GM12891 (cell line): ENCODE measurements at regions not wholly inside any gene's neighbourhood (a gene's known extent, or its start where the extent isn't known, plus 50 kb on each side); places are given as distances from the start of the nearest gene placed in this dataset.

ENCODE experiments used
- POLR2A ChIP-seq: IDR thresholded peaks from 2 replicates; pipeline ENCODE4 v1.6.1; 2011; ENCODE audit warnings: low read depth, low read length, control low read depth
- SPI1 ChIP-seq: IDR thresholded peaks from 2 replicates; pipeline ENCODE4 v1.6.1; 2011; ENCODE audit warnings: low read depth, low read length, control low read depth
- TAF1 ChIP-seq: IDR thresholded peaks from 2 replicates; pipeline ENCODE4 v1.6.1; 2011; ENCODE audit warnings: low read depth, low read length, control low read depth

- TF ChIP-seq POLR2A (no peak), TAF1 (no peak), SPI1 (no peak)
These were observed 140.1 kb upstream of the NR3C1 start for GRCh38 chr5:143543358-143544255.
